SJSA1 (cell line): ENCODE measurements at regions not wholly inside any gene's neighbourhood (a gene's known extent, or its start where the extent isn't known, plus 50 kb on each side); places are given as distances from the start of the nearest gene placed in this dataset.

Experiments used
- DNase-seq, 2 experiments: peaks; one replicate each; pipeline ENCODE4 v3.0.0-alpha.2; 2015 to 2020; ENCODE audit warnings: low spot score in 2 of 2, low read depth in 1 of 2
- H3K27ac ChIP-seq: fragments of 250-450 bp; sonication (Bioruptor Pico); 2 replicates; pipeline ENCODE4 v1.5.1; 2020; ENCODE audit warnings: mild to moderate bottlenecking, moderate library complexity
- H3K27me3 ChIP-seq: fragments of 250-450 bp; sonication (Bioruptor Pico); replicated peaks from 2 replicates; pipeline ENCODE4 v1.5.1; 2020; ENCODE audit warnings: mild to moderate bottlenecking, moderate library complexity
- H3K36me3 ChIP-seq: fragments of 250-450 bp; sonication (Bioruptor Pico); 2 replicates; pipeline ENCODE4 v1.5.1; 2020; ENCODE audit warnings: mild to moderate bottlenecking
- H3K4me1 ChIP-seq: fragments of 250-450 bp; sonication (Bioruptor Pico); replicated peaks from 2 replicates; pipeline ENCODE4 v1.6.1; 2021; ENCODE audit warnings: mild to moderate bottlenecking
- H3K4me3 ChIP-seq: fragments of 250-450 bp; sonication (Bioruptor Pico); 2 replicates; pipeline ENCODE4 v1.5.1; 2020; ENCODE audit warnings: mild to moderate bottlenecking
- H3K9me3 ChIP-seq: fragments of 250-450 bp; sonication (Bioruptor Pico); replicated peaks from 2 replicates; pipeline ENCODE4 v1.5.1; 2020; ENCODE audit warnings: mild to moderate bottlenecking

- peak in 1 of 2 experiments; percentile 67 for DNase-seq
- H3K4me3 ChIP-seq = no peak overlapping the region
Observed at GRCh38 chr3:23075496-23075895, 127.6 kb upstream of the UBE2E2 start.

GRCh38 chr3:23076437-23076836 lies 126.7 kb upstream of the UBE2E2 start:
- H3K27me3 ChIP-seq = no peaks in the 10 kb centered on the region
- peaks cover 32% of the 10 kb centered on the region for H3K4me1 ChIP-seq
- H3K9me3 ChIP-seq = no peaks in the 10 kb centered on the region
- no peaks in the 10 kb centered on the region for H3K36me3 ChIP-seq
- H3K4me3 ChIP-seq = no peak overlapping the region
- no peak overlapping the region; the same call in 1 of the 2 replicates for H3K27ac ChIP-seq
- no peak for DNase-seq

More at GRCh38 chr3:23075496-23075895, 127.6 kb upstream of the UBE2E2 start:
- Histone ChIP-seq H3K36me3 (no peaks in the 10 kb centered on the region), H3K27me3 (no peaks in the 10 kb centered on the region), H3K27ac (peak overlapping the region; percentile 14; the same call in 1 of the 2 replicates), H3K9me3 (no peaks in the 10 kb centered on the region), H3K4me1 (peaks cover 32% of the 10 kb centered on the region)

- Histone ChIP-seq H3K27ac (no peak overlapping the region), H3K4me3 (no peak overlapping the region)
- no peak for DNase-seq
Observed at GRCh38 chr3:23077126-23077525, 126.0 kb upstream of the UBE2E2 start.

GRCh38 chr3:23078735-23079134 lies 124.4 kb upstream of the UBE2E2 start:
- H3K9me3 ChIP-seq = no peaks in the 10 kb centered on the region
- no peak overlapping the region for H3K4me3 ChIP-seq
- H3K27me3 ChIP-seq = no peaks in the 10 kb centered on the region
- H3K4me1 ChIP-seq = peaks cover 32% of the 10 kb centered on the region
- H3K27ac ChIP-seq = no peak overlapping the region
- no peaks in the 10 kb centered on the region for H3K36me3 ChIP-seq
- DNase-seq = no peak

More at GRCh38 chr3:23077126-23077525, 126.0 kb upstream of the UBE2E2 start:
- no peaks in the 10 kb centered on the region for H3K36me3 ChIP-seq
- no peaks in the 10 kb centered on the region for H3K9me3 ChIP-seq
- peaks cover 32% of the 10 kb centered on the region for H3K4me1 ChIP-seq
- no peaks in the 10 kb centered on the region for H3K27me3 ChIP-seq

GRCh38 chr3:23079976-23080375 lies 123.2 kb upstream of the UBE2E2 start:
- H3K36me3 ChIP-seq = no peaks in the 10 kb centered on the region
- H3K9me3 ChIP-seq = no peaks in the 10 kb centered on the region
- H3K4me1 ChIP-seq = peaks cover 31% of the 10 kb centered on the region
- DNase-seq = peak in 1 of 2 experiments; percentile 29
- peak overlapping the region; percentile 18; the same call in 1 of the 2 replicates for H3K4me3 ChIP-seq
- no peaks in the 10 kb centered on the region for H3K27me3 ChIP-seq
- H3K27ac ChIP-seq = no peak overlapping the region

- Histone ChIP-seq H3K4me1 (peaks cover 30% of the 10 kb centered on the region), H3K9me3 (no peaks in the 10 kb centered on the region), H3K36me3 (no peaks in the 10 kb centered on the region), H3K27ac (no peak overlapping the region), H3K4me3 (no peak overlapping the region), H3K27me3 (no peaks in the 10 kb centered on the region)
- DNase-seq = no peak
Observed at GRCh38 chr3:23083701-23084100, 119.4 kb upstream of the UBE2E2 start.

- Histone ChIP-seq H3K36me3 (no peaks in the 10 kb centered on the region), H3K27me3 (no peaks in the 10 kb centered on the region), H3K27ac (no peak overlapping the region), H3K4me3 (no peak overlapping the region), H3K4me1 (peaks cover 29% of the 10 kb centered on the region), H3K9me3 (no peaks in the 10 kb centered on the region)
- DNase-seq = no peak
Observed at GRCh38 chr3:23084367-23084766, 118.8 kb upstream of the UBE2E2 start.

- Histone ChIP-seq H3K4me1 (peaks cover 20% of the 10 kb centered on the region), H3K27me3 (no peaks in the 10 kb centered on the region), H3K36me3 (no peaks in the 10 kb centered on the region), H3K27ac (peak overlapping the region; percentile 50), H3K9me3 (no peaks in the 10 kb centered on the region), H3K4me3 (no peak overlapping the region)
- peak in 1 of 2 experiments; percentile 66 for DNase-seq
Observed at GRCh38 chr3:23085261-23085660, 117.9 kb upstream of the UBE2E2 start.

GRCh38 chr3:23086331-23086730 lies 116.8 kb upstream of the UBE2E2 start:
- no peak for DNase-seq
- Histone ChIP-seq H3K36me3 (no peaks in the 10 kb centered on the region), H3K4me1 (peaks cover 18% of the 10 kb centered on the region), H3K9me3 (no peaks in the 10 kb centered on the region), H3K4me3 (no peak overlapping the region), H3K27me3 (no peaks in the 10 kb centered on the region), H3K27ac (no peak overlapping the region)

- Histone ChIP-seq H3K27me3 (no peaks in the 10 kb centered on the region), H3K4me3 (no peak overlapping the region), H3K9me3 (no peaks in the 10 kb centered on the region), H3K36me3 (no peaks in the 10 kb centered on the region), H3K4me1 (peaks cover 18% of the 10 kb centered on the region), H3K27ac (no peak overlapping the region)
- no peak for DNase-seq
Observed at GRCh38 chr3:23086831-23087230, 116.3 kb upstream of the UBE2E2 start.

- Histone ChIP-seq H3K27me3 (no peaks in the 10 kb centered on the region), H3K4me1 (peaks cover 17% of the 10 kb centered on the region), H3K9me3 (no peaks in the 10 kb centered on the region), H3K27ac (no peak overlapping the region), H3K4me3 (no peak overlapping the region), H3K36me3 (no peaks in the 10 kb centered on the region)
- DNase-seq = no peak
Observed at GRCh38 chr3:23094412-23094811, 108.7 kb upstream of the UBE2E2 start.

GRCh38 chr3:23094890-23095462 lies 108.2 kb upstream of the UBE2E2 start:
- H3K27ac ChIP-seq = no peak overlapping the region
- peak in 1 of 2 experiments; percentile 36 for DNase-seq
- H3K27me3 ChIP-seq = no peaks in the 10 kb centered on the region

GRCh38 chr3:23096041-23096440 lies 107.1 kb upstream of the UBE2E2 start:
- Histone ChIP-seq H3K4me3 (no peak overlapping the region), H3K9me3 (no peaks in the 10 kb centered on the region), H3K27ac (no peak overlapping the region), H3K4me1 (peaks cover 17% of the 10 kb centered on the region), H3K27me3 (no peaks in the 10 kb centered on the region), H3K36me3 (no peaks in the 10 kb centered on the region)
- DNase-seq = peak in 1 of 2 experiments; percentile 17

More at GRCh38 chr3:23094890-23095462, 108.2 kb upstream of the UBE2E2 start:
- H3K4me3 ChIP-seq = no peak overlapping the region
- H3K4me1 ChIP-seq = peaks cover 17% of the 10 kb centered on the region
- H3K36me3 ChIP-seq = no peaks in the 10 kb centered on the region
- H3K9me3 ChIP-seq = no peaks in the 10 kb centered on the region

- Histone ChIP-seq H3K27me3 (no peaks in the 10 kb centered on the region), H3K4me1 (peaks cover 17% of the 10 kb centered on the region), H3K9me3 (no peaks in the 10 kb centered on the region), H3K4me3 (no peak overlapping the region), H3K27ac (no peak overlapping the region), H3K36me3 (no peaks in the 10 kb centered on the region)
- no peak for DNase-seq
Observed at GRCh38 chr3:23099021-23099420, 104.1 kb upstream of the UBE2E2 start.

GRCh38 chr3:23099677-23100076 lies 103.5 kb upstream of the UBE2E2 start:
- no peaks in the 10 kb centered on the region for H3K36me3 ChIP-seq
- no peaks in the 10 kb centered on the region for H3K9me3 ChIP-seq
- no peak overlapping the region for H3K27ac ChIP-seq
- H3K27me3 ChIP-seq = no peaks in the 10 kb centered on the region
- DNase-seq = no peak
- H3K4me1 ChIP-seq = peaks cover 17% of the 10 kb centered on the region
- H3K4me3 ChIP-seq = no peak overlapping the region
